Osteocyte (in vitro differentiated cells): ENCODE measurements at regions not wholly inside any gene's neighbourhood (a gene's known extent, or its start where the extent isn't known, plus 50 kb on each side); places are given as distances from the start of the nearest gene placed in this dataset.

Experiments used
- DNase-seq: peaks from one replicate; pipeline ENCODE4 v3.0.0; 2021; ENCODE audit warnings: mixed read lengths; ENCODE audit not compliant: unreplicated experiment; ENCODE audit errors: extremely low spot score
- H3K27ac Mint-ChIP-seq: one replicate; pipeline ENCODE4 v1.8.0; 2021; ENCODE audit warnings: mild to moderate bottlenecking, mixed read lengths; ENCODE audit not compliant: unreplicated experiment
- H3K27me3 Mint-ChIP-seq: one replicate; pipeline ENCODE4 v1.8.0; 2021; ENCODE audit warnings: mixed read lengths; ENCODE audit not compliant: unreplicated experiment
- H3K36me3 Mint-ChIP-seq: one replicate; pipeline ENCODE4 v1.8.0; 2021; ENCODE audit warnings: mixed read lengths; ENCODE audit not compliant: unreplicated experiment
- H3K4me1 Mint-ChIP-seq: one replicate; pipeline ENCODE4 v1.8.0; 2021; ENCODE audit warnings: mixed read lengths; ENCODE audit not compliant: unreplicated experiment
- H3K4me3 Mint-ChIP-seq: one replicate; pipeline ENCODE4 v1.8.0; 2021; ENCODE audit warnings: mild to moderate bottlenecking, moderate library complexity, mixed read lengths; ENCODE audit not compliant: unreplicated experiment
- H3K9me3 Mint-ChIP-seq: one replicate; pipeline ENCODE4 v1.8.0; 2021; ENCODE audit warnings: mixed read lengths; ENCODE audit not compliant: unreplicated experiment
- CTCF ChIP-seq: fragments of 200-600 bp; sonication (generic); IDR thresholded peaks from 2 replicates; pipeline ENCODE4 v1.5.0; 2021; ENCODE audit warnings: antibody characterized with exemption, mild to moderate bottlenecking, moderate library complexity

- H3K4me1 Mint-ChIP-seq = peaks cover 25% of the 10 kb centered on the region
- H3K9me3 Mint-ChIP-seq = peaks cover 4% of the 10 kb centered on the region
- no peak for TF ChIP-seq CTCF
- H3K27ac Mint-ChIP-seq = no peak overlapping the region
- H3K4me3 Mint-ChIP-seq = no peak overlapping the region
- no peak for DNase-seq
- H3K36me3 Mint-ChIP-seq = no peaks in the 10 kb centered on the region
- no peaks in the 10 kb centered on the region for H3K27me3 Mint-ChIP-seq
Measured at GRCh38 chr4:165682611-165683010, 190.4 kb upstream of the TLL1 start.

GRCh38 chr4:165684177-165684805 is 188.7 kb upstream of the TLL1 start:
- Mint-ChIP-seq H3K27ac (peak overlapping the region; percentile 60), H3K9me3 (no peaks in the 10 kb centered on the region), H3K4me3 (no peak overlapping the region), H3K4me1 (peaks cover 29% of the 10 kb centered on the region), H3K27me3 (no peaks in the 10 kb centered on the region), H3K36me3 (no peaks in the 10 kb centered on the region)
- TF ChIP-seq CTCF = no peak
- no peak for DNase-seq

GRCh38 chr4:165686756-165687155 is 186.3 kb upstream of the TLL1 start:
- no peaks in the 10 kb centered on the region for H3K36me3 Mint-ChIP-seq
- H3K4me1 Mint-ChIP-seq = peaks cover 32% of the 10 kb centered on the region
- no peak for TF ChIP-seq CTCF
- no peaks in the 10 kb centered on the region for H3K9me3 Mint-ChIP-seq
- H3K4me3 Mint-ChIP-seq = no peak overlapping the region
- DNase-seq = no peak
- no peaks in the 10 kb centered on the region for H3K27me3 Mint-ChIP-seq
- H3K27ac Mint-ChIP-seq = no peak overlapping the region

- Mint-ChIP-seq H3K9me3 (no peaks in the 10 kb centered on the region), H3K27ac (no peak overlapping the region), H3K27me3 (no peaks in the 10 kb centered on the region), H3K36me3 (no peaks in the 10 kb centered on the region), H3K4me3 (no peak overlapping the region), H3K4me1 (peaks cover 23% of the 10 kb centered on the region)
- no peak for TF ChIP-seq CTCF
- no peak for DNase-seq
Measured at GRCh38 chr4:165689159-165689558, 183.9 kb upstream of the TLL1 start.

GRCh38 chr4:165692082-165692481 is 181.0 kb upstream of the TLL1 start:
- no peak for TF ChIP-seq CTCF
- peaks cover 14% of the 10 kb centered on the region for H3K4me1 Mint-ChIP-seq
- H3K9me3 Mint-ChIP-seq = no peaks in the 10 kb centered on the region
- H3K27me3 Mint-ChIP-seq = no peaks in the 10 kb centered on the region
- no peak overlapping the region for H3K4me3 Mint-ChIP-seq
- no peak overlapping the region for H3K27ac Mint-ChIP-seq
- DNase-seq = no peak
- no peaks in the 10 kb centered on the region for H3K36me3 Mint-ChIP-seq
